ENCODE measurements at regions not wholly inside any gene's neighbourhood (a gene's known extent, or its start where the extent isn't known, plus 50 kb on each side); places are given as distances from the start of the nearest gene placed in this dataset.

GRCh38 chr9:31142456-31142855, 1242.0 kb upstream of the ACO1 start:
- Histone ChIP-seq H3K4me3 (ENCODE audit: low read depth, low read length) (no peak overlapping the region), H3K4me1 (ENCODE audit: control insufficient read depth, insufficient read depth, low read length) (no peaks in the 10 kb centered on the region), H3K36me3 (ENCODE audit: control insufficient read depth in 2 of 2, insufficient read depth in 1 of 2, low read length in 2 of 2) (no peaks in the 10 kb centered on the region), H3K27ac (ENCODE audit: extremely low read depth, low read depth, low read length) (no peak overlapping the region), H3K9me3 (ENCODE audit: control insufficient read depth, insufficient read depth, low read depth, low read length) (no peaks in the 10 kb centered on the region)
- ChIA-PET CTCF (interaction anchor here (0.6 kb wide), 1 partner anchor 359 kb away, joined by 6 read pairs; no protein-coding TSS in a partner anchor), POLR2A (no interaction called here)
- no peak for TF ChIP-seq ZNF223 (tag by site-specific recombination; IDR thresholded peaks at IDR 0.05)
- TF ChIP-seq ZNF768 (tag by site-specific recombination; IDR thresholded peaks at IDR 0.05) = no peak
- TF ChIP-seq PRDM10 (tag by site-specific recombination; IDR thresholded peaks at IDR 0.05) = no peak
- no peak for TF ChIP-seq ZNF658 (tag by site-specific recombination; IDR thresholded peaks at IDR 0.05)
- no peak for TF ChIP-seq ZNF362 (tag by site-specific recombination; IDR thresholded peaks at IDR 0.05)
- no peak for TF ChIP-seq ZNF664 (tag by site-specific recombination; IDR thresholded peaks at IDR 0.05)

GRCh38 chr9:31144614-31145013, 1239.8 kb upstream of the ACO1 start:
- Histone ChIP-seq H3K4me3 (ENCODE audit: low read depth, low read length) (no peak overlapping the region), H3K4me1 (ENCODE audit: control insufficient read depth, insufficient read depth, low read length) (no peaks in the 10 kb centered on the region), H3K9me3 (ENCODE audit: control insufficient read depth, insufficient read depth, low read depth, low read length) (no peaks in the 10 kb centered on the region), H3K36me3 (ENCODE audit: control insufficient read depth in 2 of 2, insufficient read depth in 1 of 2, low read length in 2 of 2) (no peaks in the 10 kb centered on the region), H3K27ac (ENCODE audit: extremely low read depth, low read depth, low read length) (no peak overlapping the region)
- CTCF ChIA-PET = interaction anchor here (0.6 kb wide), 1 partner anchor 99 kb away, joined by 3 read pairs; no protein-coding TSS in a partner anchor
- TF ChIP-seq ZNF280D (tag by site-specific recombination; IDR thresholded peaks at IDR 0.05) = no peak
- no peak for TF ChIP-seq FEZF1 (tag by site-specific recombination; IDR thresholded peaks at IDR 0.05)
- no peak for TF ChIP-seq ZNF37A (tag by site-specific recombination; IDR thresholded peaks at IDR 0.05)
- no peak for TF ChIP-seq ZNF837 (tag by site-specific recombination; IDR thresholded peaks at IDR 0.05)
- no peak for TF ChIP-seq ZNF530 (tag by site-specific recombination; IDR thresholded peaks at IDR 0.05; ENCODE audit: low read depth)
- no peak for TF ChIP-seq ZFP69B (tag by site-specific recombination; IDR thresholded peaks at IDR 0.05)
- no peak for TF ChIP-seq SP7 (tag by site-specific recombination; IDR thresholded peaks at IDR 0.05)
- POLR2A ChIA-PET = no interaction called here

GRCh38 chr9:31146485-31147166, 1237.8 kb upstream of the ACO1 start:
- ChIA-PET POLR2A (no interaction called here), CTCF (interaction anchor here (0.7 kb wide), 1 partner anchor 1969 kb away, joined by 3 read pairs; no protein-coding TSS in a partner anchor)
- H3K36me3 ChIP-seq (ENCODE audit: control insufficient read depth in 2 of 2, insufficient read depth in 1 of 2, low read length in 2 of 2) = no peaks in the 10 kb centered on the region
- H3K4me3 ChIP-seq (ENCODE audit: low read depth, low read length) = no peak overlapping the region
- H3K9me3 ChIP-seq (ENCODE audit: control insufficient read depth, insufficient read depth, low read depth, low read length) = no peaks in the 10 kb centered on the region
- no peaks in the 10 kb centered on the region for H3K4me1 ChIP-seq (ENCODE audit: control insufficient read depth, insufficient read depth, low read length)
- H3K27ac ChIP-seq (ENCODE audit: extremely low read depth, low read depth, low read length) = no peak overlapping the region
- TF ChIP-seq ZNF280D (tag by site-specific recombination; IDR thresholded peaks at IDR 0.05) = no peak
- TF ChIP-seq SCRT1 (tag by site-specific recombination; IDR thresholded peaks at IDR 0.05; ENCODE audit: borderline replicate concordance) = no peak
- TF ChIP-seq ZNF175 (tag by site-specific recombination; IDR thresholded peaks at IDR 0.05) = no peak
- TF ChIP-seq ZNF140 (tag by site-specific recombination; IDR thresholded peaks at IDR 0.05) = no peak
- no peak for TF ChIP-seq ZBTB48 (tag by site-specific recombination; IDR thresholded peaks at IDR 0.05)
- no peak for TF ChIP-seq ZNF639 (tag by site-specific recombination; IDR thresholded peaks at IDR 0.05)
- TF ChIP-seq ZNF549 (tag by site-specific recombination; IDR thresholded peaks at IDR 0.05) = no peak

All from HEK293 (cell line).